Lower leg skin (tissue), 4 donors: ENCODE measurements at regions not wholly inside any gene's neighbourhood (a gene's known extent, or its start where the extent isn't known, plus 50 kb on each side); places are given as distances from the start of the nearest gene placed in this dataset.

Source experiments
- DNase-seq, 2 donors: peaks; one replicate each; pipeline ENCODE4 v3.0.0-alpha.2; 2019; ENCODE audit warnings: low spot score in 2 of 2
- H3K4me3 ChIP-seq: fragments of 200-600 bp; sonication (generic); 2 replicates; pipeline ENCODE4 v1.5.1; 2017; ENCODE audit warnings: mild to moderate bottlenecking, low read depth; ENCODE audit not compliant: poor library complexity, severe bottlenecking
- POLR2A ChIP-seq, 2 donors: fragments of 450-650 bp; IDR thresholded peaks; one replicate each; pipeline ENCODE4 v1.6.1; 2016 to 2017; ENCODE audit warnings: antibody characterized with exemption in 2 of 2, mild to moderate bottlenecking in 1 of 2, moderate library complexity in 1 of 2
- WGBS, 2 donors: methylation state at CpG; one replicate each; pipeline ENCODE4 v1.1.5; 2018; 5-methylcytosine and 5-hydroxymethylcytosine counted together
- intact Hi-C: fragments of 100-400 bp; cut with DNase I; formaldehyde crosslinking; loops from one replicate; pipeline ENCODE4 v1.15.0; 2023; ENCODE audit warnings: low total_unique reads
- TF ChIP-seq, protein P1 (sequence below), 3 donors: fragments of 450-650 bp; IDR thresholded peaks; one replicate each; pipeline ENCODE4 v1.5.1; 2016; ENCODE audit warnings: antibody characterized with exemption in 3 of 3, mild to moderate bottlenecking in 3 of 3, moderate library complexity in 2 of 3

DNA sequence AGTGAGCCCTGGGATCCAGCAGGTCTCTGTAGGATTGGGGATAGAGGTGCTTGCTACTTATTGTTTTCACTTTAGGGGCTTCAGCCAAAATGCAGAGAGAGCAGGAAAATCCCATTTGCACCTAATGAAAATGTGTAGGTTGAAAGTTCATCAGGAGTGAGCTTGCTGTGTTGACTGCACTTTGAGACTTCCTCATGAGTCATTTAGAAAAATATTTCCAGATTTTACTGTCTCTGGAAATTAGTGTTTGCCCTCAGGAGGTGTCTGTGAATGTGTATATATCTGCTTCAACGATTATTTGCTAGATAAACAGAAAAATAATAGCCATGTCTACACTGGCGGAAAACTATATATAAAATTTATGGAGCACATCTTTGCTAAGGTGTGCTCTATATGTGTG, 159.3 kb downstream of the CAND1 start:
- DNase-seq: no peak
- WGBS, 2 donors: 55 to 65% methylated on average over 2 of the region's 2 CpGs
- no peak overlapping the region for H3K4me3 ChIP-seq
- TF ChIP-seq, protein P1, sequence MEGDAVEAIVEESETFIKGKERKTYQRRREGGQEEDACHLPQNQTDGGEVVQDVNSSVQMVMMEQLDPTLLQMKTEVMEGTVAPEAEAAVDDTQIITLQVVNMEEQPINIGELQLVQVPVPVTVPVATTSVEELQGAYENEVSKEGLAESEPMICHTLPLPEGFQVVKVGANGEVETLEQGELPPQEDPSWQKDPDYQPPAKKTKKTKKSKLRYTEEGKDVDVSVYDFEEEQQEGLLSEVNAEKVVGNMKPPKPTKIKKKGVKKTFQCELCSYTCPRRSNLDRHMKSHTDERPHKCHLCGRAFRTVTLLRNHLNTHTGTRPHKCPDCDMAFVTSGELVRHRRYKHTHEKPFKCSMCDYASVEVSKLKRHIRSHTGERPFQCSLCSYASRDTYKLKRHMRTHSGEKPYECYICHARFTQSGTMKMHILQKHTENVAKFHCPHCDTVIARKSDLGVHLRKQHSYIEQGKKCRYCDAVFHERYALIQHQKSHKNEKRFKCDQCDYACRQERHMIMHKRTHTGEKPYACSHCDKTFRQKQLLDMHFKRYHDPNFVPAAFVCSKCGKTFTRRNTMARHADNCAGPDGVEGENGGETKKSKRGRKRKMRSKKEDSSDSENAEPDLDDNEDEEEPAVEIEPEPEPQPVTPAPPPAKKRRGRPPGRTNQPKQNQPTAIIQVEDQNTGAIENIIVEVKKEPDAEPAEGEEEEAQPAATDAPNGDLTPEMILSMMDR (IDR thresholded peaks at IDR 0.05): no peak
- TF ChIP-seq POLR2A (IDR thresholded peaks at IDR 0.05): no peak
- intact Hi-C loops: no loop called here

DNA sequence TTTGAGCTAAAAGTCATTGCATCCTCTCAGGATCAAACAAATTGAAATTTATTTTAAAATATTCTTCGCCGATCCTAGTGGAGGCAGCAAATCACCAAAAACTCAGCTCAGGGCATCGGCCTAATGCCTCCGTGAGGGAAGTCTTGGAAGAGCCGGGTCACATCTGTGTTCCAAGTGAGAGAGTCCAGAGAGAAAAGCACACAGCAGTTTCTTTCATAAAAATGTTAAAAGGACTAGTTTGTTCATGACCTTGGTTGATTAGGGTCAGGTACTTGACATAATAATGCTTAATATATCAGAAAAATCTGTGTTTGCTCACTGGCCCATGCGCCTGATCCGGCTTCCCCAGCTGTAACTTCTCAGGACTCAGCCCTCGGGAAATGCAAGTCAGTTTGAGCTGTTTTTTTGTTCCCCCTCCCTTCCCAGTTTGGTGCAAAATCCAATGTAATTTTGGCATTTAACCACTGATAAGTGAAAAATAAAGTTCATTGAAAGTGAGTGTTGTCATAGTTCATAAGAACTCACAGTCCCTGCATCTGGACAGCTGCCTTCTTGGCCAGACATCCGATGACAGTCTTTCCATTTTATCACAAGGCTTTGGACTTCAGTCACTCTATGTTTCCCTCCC, 161.7 kb downstream of the CAND1 start:
- TF ChIP-seq, protein P1 (IDR thresholded peaks at IDR 0.05): no peak
- no peak for TF ChIP-seq POLR2A (IDR thresholded peaks at IDR 0.05)
- 55 to 57% methylated on average over 9 of the region's 9 CpGs for WGBS, 2 donors
- peak; percentile 65 to 90 for DNase-seq
- no peak overlapping the region for H3K4me3 ChIP-seq
- intact Hi-C loops: no loop called here

DNA sequence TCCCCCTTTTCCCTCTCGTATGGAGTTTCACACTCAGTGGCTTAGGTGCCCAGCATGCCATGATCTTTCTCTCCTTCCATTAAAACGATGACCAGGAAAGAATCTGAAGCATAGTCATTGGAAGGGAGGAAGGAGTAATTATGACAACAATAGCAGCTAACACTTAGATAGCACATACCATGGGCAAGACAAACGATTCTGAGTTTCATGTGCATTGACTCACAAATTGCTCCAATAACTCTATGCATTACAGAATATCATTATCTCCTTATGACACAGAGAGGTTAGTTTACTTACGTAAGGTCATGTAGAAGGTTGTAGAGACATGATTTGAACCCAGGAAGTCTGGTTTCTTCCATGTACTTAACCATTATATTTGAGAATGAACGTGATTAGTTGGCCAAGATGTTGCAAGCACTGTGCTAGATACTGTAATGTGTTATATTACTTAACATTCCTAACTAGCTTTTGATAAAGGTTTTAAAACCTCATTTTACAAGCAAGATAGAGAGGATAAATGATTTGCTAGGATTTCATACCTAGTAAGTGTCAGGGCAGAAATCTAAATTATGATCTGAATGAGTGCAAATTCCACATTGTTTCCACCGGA, 162.4 kb downstream of the CAND1 start:
- WGBS, 2 donors: 52 to 56% methylated on average over 6 of the region's 6 CpGs
- H3K4me3 ChIP-seq: no peak overlapping the region
- no peak for DNase-seq
- no peak for TF ChIP-seq POLR2A (IDR thresholded peaks at IDR 0.05)
- TF ChIP-seq, protein P1 (IDR thresholded peaks at IDR 0.05): no peak
- intact Hi-C loops: no loop called here

DNA sequence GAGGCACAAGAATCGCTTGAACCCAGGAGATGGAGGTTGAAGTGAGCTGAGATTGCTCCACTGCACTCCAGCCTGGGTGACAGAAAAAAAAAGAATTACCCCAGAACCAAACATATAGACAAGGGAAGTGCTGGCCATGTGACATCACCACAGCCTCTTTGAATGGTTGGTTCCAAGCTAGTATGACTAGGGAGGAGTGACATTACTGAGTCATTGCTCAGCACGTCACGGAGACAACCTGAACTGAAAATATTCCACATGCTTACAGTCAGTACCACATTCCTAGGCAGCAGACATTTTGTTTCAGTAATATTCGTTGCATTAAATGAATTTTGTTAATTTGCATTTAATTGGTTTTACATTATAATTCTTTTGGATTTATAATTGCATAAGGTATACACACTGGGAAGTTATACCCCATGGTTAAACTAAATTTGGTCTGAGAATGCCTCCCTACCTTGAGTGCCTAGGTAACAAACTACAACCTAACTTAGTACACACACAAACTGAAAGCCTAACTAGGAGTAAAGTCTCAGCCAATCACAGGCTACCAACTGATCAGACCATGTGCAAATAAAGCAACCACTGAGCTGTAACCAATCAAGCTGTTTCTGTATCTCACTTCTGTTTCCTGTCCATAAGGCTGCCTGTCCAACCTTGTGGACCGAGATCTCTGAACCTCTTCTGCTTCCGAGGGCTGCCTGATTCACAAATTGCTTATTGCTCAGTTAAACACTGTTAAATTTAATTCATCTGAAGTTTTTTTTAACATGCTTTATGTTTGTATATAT, 164.4 kb downstream of the CAND1 start:
- TF ChIP-seq, protein P1 (IDR thresholded peaks at IDR 0.05): no peak
- TF ChIP-seq POLR2A (IDR thresholded peaks at IDR 0.05): no peak
- WGBS, 2 donors: 79 to 86% methylated on average over 6 of the region's 6 CpGs
- H3K4me3 ChIP-seq: no peak overlapping the region
- intact Hi-C loops: no loop called here
- no peak for DNase-seq

DNA sequence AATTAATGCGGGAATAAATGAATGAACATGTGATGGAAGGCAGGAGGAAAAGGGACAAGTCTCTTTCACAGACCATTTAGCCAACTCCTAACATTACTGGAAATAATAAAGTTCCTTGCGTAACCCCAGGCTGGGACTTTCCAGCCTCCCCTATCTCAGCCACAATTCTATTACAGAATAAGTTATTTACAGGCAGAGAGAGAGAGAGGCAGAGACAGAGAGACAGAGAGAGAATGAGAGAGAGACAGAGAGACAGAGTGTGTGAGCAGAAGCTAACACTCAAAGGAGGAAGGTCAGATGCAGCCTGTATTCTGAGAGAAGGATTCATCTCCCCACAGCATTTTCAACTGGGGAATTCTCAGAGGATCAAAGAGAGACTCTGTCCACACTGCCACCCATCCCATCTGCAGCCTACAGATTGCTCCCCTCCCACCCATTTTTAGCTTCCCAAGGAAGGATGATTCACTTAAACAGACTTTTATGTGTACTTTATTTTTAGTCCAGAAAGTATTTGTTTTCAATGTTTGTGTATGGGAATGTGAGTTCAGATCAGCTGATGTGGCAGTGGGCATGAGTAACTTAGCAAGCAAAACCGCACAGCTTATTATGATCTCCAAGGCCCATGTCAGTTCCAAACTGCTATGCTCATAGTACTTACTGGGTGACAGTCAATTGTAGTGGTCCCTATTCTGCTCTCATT, 165.7 kb downstream of the CAND1 start:
- intact Hi-C loops: no loop called here
- WGBS, 2 donors: 27 to 42% methylated on average over 3 of the region's 3 CpGs
- no peak overlapping the region for H3K4me3 ChIP-seq
- TF ChIP-seq, protein P1 (IDR thresholded peaks at IDR 0.05): no peak
- no peak for TF ChIP-seq POLR2A (IDR thresholded peaks at IDR 0.05)
- peak in 1 of 2 donors; percentile 51 for DNase-seq
